G401 (cell line): ENCODE measurements at regions not wholly inside any gene's neighbourhood (a gene's known extent, or its start where the extent isn't known, plus 50 kb on each side); places are given as distances from the start of the nearest gene placed in this dataset.
"Not testable (repeated sequence)": the region's sequence is repeated elsewhere in the genome, so short reads cannot be mapped to it uniquely, and the experiment has no call there.

ENCODE experiments used
- DNase-seq: peaks from one replicate; pipeline ENCODE4 v3.0.0-alpha.2; 2015; ENCODE audit warnings: low spot score
- in situ Hi-C: cut with HindIII; loops from 2 replicates; pipeline ENCODE4 v1.10.0; 2016; ENCODE audit warnings: low sequenced_read_pairs, mixed read lengths

DNA sequence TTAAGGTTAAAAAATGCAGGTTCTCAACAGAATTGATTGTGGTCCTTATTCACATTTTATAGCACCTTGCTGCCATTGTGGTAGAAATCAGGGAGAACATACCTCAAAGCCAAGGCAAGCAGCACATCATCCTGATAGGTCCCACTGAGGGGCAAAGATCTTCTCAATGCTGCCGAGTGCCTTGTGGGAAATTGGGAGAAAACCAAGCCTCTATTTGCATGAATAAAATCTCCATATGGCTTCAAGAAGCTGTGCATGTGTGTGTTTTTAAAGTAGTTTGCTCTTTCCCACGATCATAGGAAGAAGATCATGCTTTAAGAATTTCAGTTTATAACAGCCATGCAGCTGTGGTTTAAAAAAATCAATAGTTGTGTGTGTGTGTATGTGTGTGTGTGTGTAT lies 216.9 kb upstream of the FBXL7 start:
- in situ Hi-C loops = no loop called here
- DNase-seq = no peak

DNA sequence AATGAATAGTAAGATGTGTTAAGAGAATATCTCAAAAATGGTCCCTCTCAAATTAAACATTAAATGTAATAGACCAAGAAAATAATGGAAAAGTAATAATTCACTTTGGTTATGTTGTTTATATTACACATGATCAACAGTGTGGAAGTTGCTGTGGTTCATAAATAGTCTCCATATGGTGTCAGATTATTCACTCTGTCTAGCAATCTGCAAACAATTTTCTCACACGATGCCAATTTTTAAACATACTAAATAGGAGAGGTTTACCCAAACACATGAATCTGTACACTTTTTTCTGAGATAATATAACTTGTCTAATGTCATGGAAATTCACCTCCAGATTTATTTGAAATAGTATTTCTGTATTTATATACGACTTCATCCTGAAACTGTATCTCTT lies 217.4 kb upstream of the FBXL7 start:
- no peak for DNase-seq
- in situ Hi-C loops = no loop called here

DNA sequence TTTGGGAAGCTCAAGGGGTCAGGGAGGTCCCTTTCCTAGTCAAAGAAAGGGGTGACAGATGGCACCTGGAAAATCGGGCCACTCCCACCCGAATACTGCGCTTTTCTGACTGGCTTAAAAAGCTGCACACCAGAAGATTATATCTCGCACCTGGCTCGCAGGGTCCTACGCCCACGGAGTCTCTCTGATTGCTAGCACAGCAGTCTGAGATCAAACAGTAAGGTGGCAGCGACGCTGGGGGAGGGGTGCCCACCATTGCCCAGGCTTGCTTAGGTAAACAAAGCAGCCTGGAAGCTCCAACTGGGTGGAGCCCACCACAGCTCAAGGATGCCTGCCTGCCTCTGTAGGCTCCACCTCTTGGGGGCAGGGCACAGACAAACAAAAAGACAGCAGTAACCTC lies 228.4 kb upstream of the FBXL7 start:
- in situ Hi-C loops, DNase-seq: not testable (repeated sequence)

DNA sequence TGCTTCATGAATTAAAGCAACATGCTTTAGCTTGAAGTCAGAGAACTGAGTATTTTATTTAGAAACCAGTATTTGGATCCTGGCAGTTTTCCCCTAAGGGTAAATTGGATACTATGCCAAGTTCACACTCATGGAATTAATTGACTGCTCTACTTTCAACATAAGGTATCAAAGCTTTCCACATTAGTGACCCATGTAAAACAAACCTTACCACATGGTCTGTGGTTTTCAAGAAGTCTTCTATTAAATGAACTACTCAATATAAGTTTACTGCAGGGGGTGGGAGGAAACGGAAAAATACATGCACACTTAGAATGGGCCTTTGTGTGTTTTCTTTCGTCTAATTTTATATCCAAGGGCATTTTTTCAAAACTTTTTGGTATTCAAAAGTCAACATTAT lies 232.0 kb upstream of the FBXL7 start:
- DNase-seq = no peak
- in situ Hi-C loops = no loop called here

DNA sequence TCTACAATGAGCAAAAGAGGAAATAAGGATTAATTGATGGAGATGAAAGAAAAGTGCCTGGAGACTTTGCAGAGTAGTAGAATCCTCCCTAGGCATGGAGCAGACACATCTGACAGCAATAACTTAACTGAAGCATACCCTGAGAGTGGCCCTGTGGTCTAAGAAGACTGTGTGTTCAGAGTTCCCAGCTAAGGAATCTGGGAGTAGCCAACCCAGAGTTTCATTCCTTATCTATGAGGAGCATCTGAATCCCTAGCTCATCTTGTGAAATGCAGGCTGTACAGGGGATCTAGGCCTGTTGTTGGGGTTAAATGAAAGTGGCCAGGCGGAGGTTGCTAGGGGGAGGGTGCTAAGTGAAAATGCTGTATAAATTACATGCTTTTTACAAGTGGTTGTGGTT lies 233.1 kb upstream of the FBXL7 start:
- in situ Hi-C loops = no loop called here
- no peak for DNase-seq

DNA sequence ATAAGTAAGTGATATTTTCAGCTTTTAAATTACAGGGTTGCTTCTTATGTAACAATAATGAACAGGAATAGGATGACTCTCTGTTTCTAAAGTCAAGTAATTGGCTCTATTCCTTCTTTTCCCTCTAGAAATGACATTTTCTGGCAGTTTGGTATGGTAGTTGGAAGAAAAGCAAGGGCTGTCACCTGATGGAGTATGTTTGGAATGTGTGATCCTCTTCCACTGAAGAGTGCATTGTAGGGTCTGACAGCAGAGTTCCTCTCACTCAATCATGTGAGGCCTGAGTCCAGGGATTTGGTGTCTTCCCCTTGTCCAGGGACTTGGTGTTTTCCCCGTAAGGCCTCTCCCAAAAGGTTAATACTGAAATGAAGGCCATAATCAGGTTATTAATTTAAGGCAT lies 233.8 kb upstream of the FBXL7 start:
- no peak for DNase-seq
- in situ Hi-C loops = no loop called here

DNA sequence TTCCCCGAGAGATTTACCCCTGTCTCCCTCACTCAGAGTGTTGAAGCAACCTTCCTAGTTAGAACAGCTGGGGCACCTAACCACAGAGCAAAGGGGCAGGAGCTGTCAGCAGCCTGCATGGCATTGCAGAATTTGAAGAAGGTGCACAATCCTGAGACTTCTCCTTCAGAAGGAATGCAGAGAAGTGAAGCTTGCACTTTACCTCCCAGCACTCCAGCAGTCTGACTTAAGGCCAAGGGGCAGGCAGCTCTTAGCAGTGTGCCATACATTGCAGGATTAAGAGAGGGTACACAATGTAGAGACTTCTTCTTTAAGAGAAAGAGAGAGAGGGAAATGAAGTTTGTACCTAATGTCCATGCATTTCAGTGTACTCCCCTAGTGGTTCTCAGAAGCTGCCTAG lies 236.0 kb upstream of the FBXL7 start:
- in situ Hi-C loops = no loop called here
- no peak for DNase-seq

DNA sequence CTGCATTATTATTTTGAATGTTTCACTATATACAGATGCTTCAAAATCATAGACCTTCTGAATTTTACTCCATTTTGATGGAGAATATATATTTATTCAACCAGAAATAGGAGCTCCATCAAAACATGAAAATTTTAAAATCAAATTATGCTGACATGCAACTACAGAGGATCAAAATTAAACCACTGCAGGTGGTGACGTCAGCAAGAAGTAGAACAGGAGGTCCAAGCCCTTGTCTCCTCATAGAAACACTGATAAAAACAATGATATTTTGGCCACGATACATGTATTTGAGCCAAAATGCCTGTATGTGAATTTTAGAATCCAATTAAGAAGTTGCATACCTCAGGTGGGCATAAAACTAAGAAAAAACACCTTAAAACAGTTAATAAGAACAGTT lies 236.6 kb upstream of the FBXL7 start:
- in situ Hi-C loops = no loop called here
- DNase-seq = no peak

DNA sequence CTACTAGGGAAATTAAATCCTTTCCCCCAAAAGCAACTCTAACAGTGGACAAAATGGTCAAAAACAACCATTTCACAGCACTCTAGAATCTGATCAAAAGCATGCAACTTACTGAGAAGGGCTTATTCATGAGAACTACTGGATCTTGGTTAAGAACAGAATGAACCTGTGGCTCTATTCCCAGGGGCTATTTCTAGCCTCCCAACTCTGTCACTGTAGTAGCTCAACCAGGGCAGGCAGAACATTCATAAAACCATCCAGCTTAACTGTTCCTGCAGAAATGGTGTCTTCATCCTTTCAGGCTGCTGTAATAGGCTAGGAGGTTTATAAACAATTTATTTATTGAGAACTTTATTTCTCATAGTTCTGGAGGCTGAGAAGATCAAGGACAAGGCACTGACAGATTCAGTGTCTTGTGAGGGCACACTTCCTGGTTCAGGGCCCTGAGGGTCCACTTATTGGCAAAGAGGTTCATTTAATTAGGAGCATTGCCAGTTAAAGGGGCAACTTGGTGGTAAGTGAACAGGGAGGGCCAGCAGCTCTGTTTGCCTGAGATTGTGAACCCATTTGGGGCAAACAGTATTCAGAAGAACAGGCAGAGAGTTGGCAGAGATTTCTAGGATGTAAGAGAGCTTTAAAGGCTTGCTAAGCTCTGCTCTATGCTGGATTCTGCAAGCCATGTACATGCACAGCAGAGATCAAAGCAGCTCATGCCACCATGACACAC lies 238.5 kb upstream of the FBXL7 start:
- in situ Hi-C loops = no loop called here
- DNase-seq = no peak

DNA sequence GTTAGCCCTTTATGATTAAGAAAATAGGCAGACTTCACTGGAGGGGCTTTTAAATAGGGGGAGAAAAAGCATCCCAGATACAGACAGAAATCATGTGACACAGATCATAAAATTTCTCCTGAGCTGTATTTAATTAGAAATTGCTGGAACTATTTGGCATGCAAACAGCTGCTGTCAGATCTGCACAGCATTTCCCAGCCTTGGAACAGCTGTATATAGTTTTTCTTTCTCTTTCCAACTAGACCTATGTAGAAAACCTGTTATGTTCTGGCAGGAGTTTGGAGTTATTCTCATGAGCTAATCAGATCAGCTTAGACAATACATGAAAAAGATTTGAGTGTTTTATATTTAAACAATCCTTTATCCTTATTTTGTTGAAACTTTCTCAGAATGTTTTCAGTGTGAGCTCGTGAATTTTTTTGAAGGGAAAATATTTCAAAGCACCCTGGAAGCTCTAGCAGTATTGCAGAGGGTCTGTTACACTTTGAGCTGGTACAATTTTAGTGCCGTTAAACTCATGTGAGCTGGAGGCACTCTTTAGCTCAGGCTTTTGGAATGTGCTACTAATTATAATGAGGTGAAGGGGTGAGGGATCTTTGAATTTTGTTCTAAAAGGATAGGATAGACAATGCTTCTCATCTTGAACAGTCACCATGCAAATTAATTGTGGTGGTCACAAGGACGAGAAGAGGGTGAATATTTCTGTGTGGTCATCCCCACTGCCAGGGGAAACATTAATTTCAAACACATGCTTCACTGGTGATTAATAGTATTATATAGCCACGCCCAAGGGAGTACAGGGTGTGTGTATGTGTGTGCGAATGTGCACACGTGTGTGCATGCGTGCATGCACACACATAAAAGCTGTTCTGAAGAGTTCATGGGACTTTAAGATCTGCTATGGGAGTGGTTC lies 239.4 kb upstream of the FBXL7 start:
- DNase-seq = no peak
- in situ Hi-C loops = no loop called here

DNA sequence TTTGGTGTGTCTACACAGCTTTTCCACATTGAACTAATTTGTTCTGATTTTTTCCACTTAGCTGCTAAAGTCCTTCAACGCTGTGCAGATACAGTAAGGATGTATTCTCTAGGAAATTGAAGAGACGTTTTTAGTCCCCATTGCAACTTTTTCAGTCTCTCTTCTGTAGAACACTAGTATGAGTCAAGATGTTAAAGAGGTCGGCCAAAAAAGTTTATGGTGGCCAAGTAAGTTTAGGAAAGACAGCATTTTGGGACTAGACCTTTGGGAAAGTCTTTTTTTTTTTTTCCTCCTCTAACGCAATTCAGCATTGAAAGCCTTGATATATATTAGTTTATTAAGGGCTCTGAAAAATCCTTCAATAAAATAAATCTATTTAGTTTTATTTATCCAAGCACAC lies 243.5 kb upstream of the FBXL7 start:
- in situ Hi-C loops = no loop called here
- DNase-seq = no peak

DNA sequence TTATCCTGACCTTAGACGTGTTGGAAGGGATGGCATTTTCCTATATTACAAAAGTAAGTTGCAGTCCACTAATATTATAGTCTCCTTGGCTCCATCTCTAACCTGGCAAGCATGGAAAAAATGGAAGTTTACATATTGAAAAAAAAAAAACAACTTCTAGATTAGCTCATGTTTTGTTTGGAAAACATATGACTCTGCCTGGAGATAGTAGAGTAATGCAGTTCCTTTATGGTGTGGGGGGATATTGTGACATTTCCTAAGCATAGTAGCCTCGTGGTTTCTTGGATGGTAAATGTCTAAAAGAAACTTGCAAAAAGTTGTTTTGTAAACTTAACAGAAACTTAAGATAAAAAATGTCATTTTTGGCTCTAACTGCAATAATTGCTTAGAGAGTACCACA lies 244.4 kb upstream of the FBXL7 start:
- in situ Hi-C loops = no loop called here
- no peak for DNase-seq

DNA sequence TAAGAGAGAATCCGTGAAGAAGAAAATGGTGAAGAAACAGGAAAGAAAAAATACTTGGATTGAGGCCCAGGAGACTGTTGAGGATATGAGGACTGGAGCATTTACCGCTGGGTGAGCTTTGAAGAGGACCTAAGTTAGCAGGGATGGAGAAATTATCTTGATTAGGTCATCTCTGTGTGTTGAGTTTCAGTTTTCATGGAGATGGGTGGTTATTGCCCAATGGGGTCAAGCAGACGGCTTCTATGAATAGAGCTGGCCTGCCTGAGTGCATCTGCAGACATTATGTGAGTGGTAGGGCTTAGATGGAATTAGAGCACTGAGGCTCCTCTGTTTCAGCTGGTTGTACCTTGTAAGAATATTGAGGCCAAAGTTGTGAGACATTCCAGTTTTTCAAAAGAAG lies 245.4 kb upstream of the FBXL7 start:
- in situ Hi-C loops = no loop called here
- DNase-seq = no peak

DNA sequence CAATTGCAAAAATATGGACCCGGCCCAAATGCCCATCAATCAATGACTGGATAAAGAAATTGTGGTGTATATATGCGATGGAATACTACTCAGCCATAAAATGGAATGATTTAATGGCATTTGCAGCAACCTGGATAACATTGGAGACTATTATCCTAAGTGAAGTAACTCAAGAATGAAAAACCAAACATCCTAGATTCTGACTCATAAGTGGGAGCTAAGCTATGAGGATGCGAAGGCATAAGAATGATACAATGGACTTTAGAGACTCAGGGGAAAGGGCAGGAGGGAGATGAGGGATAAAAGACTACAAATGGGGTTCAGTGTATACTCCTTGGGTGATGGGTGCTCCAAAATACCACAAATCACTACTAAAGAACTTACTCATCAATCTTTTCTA lies 247.6 kb upstream of the FBXL7 start:
- in situ Hi-C loops = no loop called here
- DNase-seq = no peak

DNA sequence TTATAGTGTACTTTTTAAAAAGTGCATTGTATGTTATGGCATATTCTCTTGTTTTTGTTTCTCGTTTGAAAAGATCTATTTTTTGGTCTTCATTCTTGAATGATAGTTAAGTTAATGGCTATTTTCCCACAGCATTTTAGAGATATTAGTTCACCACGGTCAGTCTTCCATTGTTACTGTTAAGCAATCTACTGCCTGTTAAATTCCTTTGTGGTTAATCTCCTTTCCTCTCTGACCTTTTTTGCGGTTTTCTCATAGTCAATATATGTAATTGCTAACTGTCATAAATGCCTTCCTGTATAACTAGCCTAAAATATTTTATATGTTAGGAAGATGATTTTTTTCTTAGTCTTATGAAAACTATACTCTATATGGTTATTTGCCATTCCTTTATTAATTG lies 250.8 kb upstream of the FBXL7 start:
- no peak for DNase-seq
- in situ Hi-C loops = no loop called here

DNA sequence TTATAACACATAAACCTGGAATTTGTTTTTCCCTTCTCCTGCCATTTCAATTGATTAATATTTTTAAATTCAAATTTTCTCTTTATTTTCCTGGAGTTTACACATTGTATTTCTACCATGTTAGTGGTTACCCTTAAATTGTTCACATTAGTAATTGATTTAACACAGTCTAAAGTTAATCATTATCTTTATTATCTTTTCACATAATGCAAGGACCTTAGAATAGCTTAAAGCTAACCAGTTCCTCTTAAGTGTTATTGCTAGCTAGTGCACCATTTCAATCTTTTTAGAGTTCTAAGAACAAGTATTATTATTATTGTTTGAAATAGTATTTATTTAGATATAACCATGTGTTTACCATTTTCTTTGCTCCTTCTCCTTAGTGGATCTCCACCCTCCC lies 251.2 kb upstream of the FBXL7 start:
- no peak for DNase-seq
- in situ Hi-C loops = no loop called here

DNA sequence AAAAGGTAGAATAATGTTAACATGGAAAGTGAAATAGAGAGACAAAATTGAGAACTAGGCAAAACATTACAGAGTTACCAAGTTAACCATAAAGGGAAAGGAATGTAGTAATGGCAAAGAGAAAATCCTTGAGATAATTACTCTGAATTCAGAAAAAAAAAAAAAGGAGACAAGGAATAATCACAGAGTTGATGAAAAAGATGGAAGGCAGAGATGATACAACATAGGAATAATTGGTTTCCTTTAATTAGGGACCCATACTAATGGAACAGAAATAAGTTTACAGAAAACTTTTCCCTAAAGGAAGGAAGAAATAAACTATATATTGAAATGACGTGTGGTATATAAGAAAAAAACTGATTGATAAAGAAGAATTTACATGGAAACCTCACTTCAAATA lies 254.1 kb upstream of the FBXL7 start:
- in situ Hi-C loops = no loop called here
- DNase-seq = no peak

DNA sequence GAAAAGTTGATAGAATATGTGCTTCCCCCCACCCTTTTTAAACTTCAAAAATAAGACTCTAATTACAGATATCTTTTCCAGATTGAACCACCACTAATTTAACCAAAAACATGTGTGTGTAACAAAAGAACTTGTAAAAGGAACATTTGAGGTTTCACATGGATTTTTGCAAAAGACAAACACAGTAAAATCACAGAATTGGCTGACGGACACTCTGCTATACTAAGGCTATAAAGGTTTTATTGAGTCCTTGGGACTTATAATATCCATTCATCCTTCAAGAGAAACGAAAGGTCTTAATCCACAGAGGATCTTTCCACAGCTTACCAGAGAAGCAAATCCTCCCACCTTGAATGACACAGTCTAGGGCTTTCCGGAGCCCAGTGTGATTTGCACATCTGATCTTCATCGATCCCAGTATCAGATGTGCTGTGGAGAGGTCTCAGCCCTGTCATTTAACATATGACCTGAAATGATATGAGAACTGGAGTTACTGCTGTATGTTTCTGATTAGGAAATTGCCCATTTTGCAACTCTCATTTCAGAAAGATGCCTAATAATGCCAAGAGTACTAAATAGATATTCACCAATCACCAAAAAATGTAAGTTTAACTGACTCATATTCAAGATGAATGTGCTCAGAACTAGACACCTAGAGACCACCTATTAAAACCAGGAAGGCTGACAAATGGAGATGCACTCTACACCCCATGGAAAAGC lies 256.5 kb upstream of the FBXL7 start:
- in situ Hi-C loops = no loop called here
- no peak for DNase-seq

DNA sequence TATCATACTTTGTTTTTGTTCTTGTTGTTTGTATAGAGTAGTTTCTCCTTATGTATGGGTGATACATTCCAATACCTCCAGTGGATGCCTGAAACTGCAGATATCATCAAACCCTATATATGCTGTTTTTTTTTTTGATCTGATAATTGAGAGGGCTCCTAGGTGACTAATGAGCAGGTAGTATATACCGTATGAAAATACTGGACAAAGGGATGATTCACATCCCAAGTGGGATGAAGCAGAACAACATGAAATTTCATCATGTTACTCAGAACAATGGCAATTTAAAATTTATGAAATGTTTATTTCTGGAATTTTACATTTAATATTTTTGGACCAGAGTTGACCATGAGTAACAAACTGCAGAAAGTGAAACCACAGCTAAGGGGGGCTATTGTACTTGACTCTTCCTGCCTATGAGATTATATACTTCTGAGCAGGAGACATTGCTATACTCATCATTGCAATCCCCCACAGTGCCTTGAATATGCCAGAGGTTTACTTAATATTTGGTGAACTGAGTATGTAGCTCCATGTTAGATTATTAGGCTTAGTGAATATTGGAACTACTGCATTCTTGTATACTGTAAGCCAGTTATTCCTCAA lies 258.7 kb upstream of the FBXL7 start:
- in situ Hi-C loops = no loop called here
- DNase-seq = no peak

DNA sequence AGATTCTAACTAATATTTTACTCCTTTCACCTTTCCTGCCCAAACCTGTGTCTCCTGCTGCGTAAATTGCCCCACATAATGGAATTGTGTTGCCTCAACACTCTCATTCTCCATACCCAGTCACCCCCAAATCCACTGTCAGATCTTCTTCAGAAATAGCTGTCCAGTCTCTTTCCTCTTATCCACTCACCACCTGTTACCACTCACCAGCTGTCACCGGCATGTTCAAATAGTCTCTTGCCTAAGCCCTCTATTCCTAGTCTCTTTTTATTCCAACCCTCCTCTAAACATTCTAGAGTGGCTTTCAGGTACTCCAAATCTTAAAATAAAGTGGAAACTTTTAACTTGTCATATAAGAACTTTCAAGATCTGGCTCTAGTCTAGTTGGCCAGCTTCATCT lies 262.0 kb upstream of the FBXL7 start:
- in situ Hi-C loops = no loop called here
- no peak for DNase-seq
